ENCODE measurements at regions not wholly inside any gene's neighbourhood (a gene's known extent, or its start where the extent isn't known, plus 50 kb on each side); places are given as distances from the start of the nearest gene placed in this dataset.
"Not testable (repeated sequence)": the region's sequence is repeated elsewhere in the genome, so short reads cannot be mapped to it uniquely, and the experiment has no call there.

- FAIRE-seq, result no peak
Observed at GRCh38 chr1:30101016-30101415, 622.4 kb downstream of the MATN1 start.

GRCh38 chr1:30100524-30100862 lies 622.9 kb downstream of the MATN1 start:
- FAIRE-seq, result no peak

GRCh38 chr1:30099587-30100523 lies 623.5 kb downstream of the MATN1 start:
- FAIRE-seq, result no peak

- FAIRE-seq, result not testable (repeated sequence)
Observed at GRCh38 chr1:30097851-30098250, 625.5 kb downstream of the MATN1 start.

GRCh38 chr1:30095451-30096025 lies 627.8 kb downstream of the MATN1 start:
- FAIRE-seq, result no peak

GRCh38 chr1:30095051-30095450 lies 628.3 kb downstream of the MATN1 start:
- FAIRE-seq, result no peak

GRCh38 chr1:30092051-30092858 lies 631.1 kb downstream of the MATN1 start:
- no peak for FAIRE-seq

- no peak for FAIRE-seq
Observed at GRCh38 chr1:30090162-30090820, 633.1 kb downstream of the MATN1 start.

GRCh38 chr1:30089024-30089430 lies 634.4 kb downstream of the MATN1 start:
- no peak for FAIRE-seq

GRCh38 chr1:30088594-30088993 lies 634.8 kb downstream of the MATN1 start:
- FAIRE-seq, result no peak

GRCh38 chr1:30087465-30087864 lies 635.9 kb downstream of the MATN1 start:
- no peak for FAIRE-seq

- FAIRE-seq, result no peak
Observed at GRCh38 chr1:30085811-30086770, 637.3 kb downstream of the MATN1 start.

GRCh38 chr1:30084909-30085571 lies 638.3 kb downstream of the MATN1 start:
- FAIRE-seq, result no peak

- FAIRE-seq, result no peak
Observed at GRCh38 chr1:30083800-30084464, 639.5 kb downstream of the MATN1 start.

- no peak for FAIRE-seq
Observed at GRCh38 chr1:30081379-30082102, 641.8 kb downstream of the MATN1 start.

GRCh38 chr1:30075916-30076315 lies 647.5 kb downstream of the MATN1 start:
- not testable (repeated sequence) for FAIRE-seq

- FAIRE-seq, result no peak
Observed at GRCh38 chr1:30068787-30069472, 654.5 kb downstream of the MATN1 start.

GRCh38 chr1:30064547-30064946 lies 658.8 kb downstream of the MATN1 start:
- FAIRE-seq, result no peak

GRCh38 chr1:30063621-30064280 lies 659.6 kb downstream of the MATN1 start:
- no peak for FAIRE-seq

All from TTC549 (cell line).